CD4-positive, alpha-beta T cell treated with Interleukin-6 at 100 ng/mL for 8 hours (primary cell): ENCODE measurements at regions not wholly inside any gene's neighbourhood (a gene's known extent, or its start where the extent isn't known, plus 50 kb on each side); places are given as distances from the start of the nearest gene placed in this dataset.

Experiments used
- DNase-seq: peaks from one replicate; pipeline ENCODE4 v3.0.0-alpha.2; 2020; ENCODE audit warnings: mixed read lengths, low spot score

DNA sequence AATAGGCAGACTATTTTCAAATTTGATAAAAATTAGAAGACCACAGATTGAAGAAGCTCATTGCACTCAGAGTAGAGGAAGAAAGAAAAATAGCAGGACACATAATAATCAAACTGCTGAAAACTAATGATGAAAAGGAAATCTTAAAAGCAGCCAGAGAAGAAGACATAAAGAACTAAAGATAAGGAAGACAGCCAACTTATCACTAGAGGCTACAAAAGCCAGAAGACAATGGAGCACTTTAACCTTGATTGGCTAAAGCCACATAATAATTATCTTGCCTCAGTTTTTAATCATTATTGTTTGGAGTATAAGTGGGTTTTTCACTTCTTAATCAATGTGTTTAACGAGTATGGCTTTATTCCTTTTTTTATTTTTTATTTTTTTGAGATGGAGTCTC is 397.6 kb downstream of the RNF144B start:
- no peak for DNase-seq

DNA sequence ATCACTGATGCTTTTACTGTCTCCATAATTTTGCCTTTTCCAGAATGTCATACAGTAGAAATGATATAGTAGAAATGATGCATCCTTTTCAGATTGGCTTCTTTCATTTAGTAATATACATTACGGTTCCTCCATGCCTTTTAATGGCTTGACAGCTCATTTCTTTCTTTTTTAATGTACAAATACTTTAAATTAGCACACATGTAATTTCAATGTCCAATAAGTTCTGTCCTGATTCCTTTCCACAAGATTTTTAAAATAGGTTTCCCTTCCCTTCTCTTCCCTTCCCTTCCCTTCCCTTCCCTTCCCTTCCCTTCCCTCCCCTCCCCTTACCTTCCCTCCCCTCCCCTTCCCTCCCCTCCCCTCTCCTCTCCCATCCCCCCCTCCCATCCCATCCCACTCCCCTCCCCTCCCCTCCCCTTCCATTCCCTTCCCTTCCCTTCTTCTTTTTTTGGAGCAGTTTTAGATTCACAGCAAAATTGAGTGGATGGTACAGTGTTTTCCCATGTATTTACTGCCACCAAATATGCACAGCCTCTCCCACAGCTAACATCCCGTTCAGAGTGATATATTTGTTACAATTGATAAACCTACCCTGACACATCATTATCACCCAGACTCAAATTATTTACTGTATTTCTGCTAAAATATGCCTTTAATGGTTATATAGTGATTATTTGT is 398.8 kb downstream of the RNF144B start:
- no peak for DNase-seq

DNA sequence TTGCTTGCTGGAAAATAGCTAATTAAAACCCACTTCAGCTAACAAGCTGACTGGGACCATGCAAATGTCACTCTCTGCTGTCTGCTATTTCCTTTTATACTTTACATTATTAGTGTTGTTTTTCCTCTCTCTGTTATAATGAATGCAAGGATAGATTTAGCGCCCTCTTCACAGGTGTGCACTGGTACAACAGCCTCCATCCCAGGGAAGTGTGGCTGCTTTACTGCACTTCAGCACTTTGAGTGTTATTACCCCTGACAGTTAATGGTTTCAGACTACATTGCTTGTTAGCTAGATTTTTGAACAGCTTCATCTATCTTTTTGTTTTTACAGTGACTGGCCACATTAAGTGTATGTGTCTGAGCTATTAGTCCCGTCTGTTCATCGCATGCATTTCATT is 405.7 kb downstream of the RNF144B start:
- DNase-seq: no peak

DNA sequence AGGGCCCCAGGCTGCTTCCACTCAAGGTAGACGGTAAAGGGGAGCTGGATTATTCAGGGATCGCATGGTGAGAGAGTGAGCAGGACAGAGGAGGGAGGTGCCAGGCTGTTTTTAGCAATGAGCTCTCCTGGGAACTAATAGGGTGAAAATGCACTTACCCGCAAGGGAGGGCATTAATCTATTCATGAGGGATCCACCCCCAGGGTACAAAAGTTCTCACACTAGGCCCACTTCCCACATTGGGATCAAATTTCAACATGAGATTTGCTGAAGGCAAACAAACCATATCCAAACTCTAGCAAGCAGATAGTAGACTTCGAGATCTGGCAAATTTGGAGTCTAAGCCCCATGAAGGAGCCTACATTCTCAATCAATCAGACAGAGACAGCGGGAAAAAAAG is 408.6 kb downstream of the RNF144B start:
- no peak for DNase-seq

DNA sequence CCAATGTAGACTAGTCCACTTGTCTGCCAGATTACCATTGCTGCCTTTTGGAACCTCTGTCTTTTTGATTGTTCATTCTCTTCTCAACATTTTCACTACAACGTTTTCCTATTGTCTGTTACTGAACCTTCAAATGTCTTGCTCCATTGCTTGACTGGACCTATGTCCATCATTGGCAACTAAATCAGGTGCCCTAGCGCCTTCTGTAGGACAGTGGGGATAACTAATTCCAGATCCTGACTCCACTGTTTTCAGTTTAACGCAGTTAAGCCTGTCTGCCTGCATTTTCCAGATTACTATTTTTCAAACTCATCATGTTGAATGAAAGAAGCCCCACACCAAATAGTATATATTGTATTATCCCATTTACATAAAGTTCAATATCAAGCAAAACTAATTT is 433.6 kb downstream of the RNF144B start:
- DNase-seq: no peak

DNA sequence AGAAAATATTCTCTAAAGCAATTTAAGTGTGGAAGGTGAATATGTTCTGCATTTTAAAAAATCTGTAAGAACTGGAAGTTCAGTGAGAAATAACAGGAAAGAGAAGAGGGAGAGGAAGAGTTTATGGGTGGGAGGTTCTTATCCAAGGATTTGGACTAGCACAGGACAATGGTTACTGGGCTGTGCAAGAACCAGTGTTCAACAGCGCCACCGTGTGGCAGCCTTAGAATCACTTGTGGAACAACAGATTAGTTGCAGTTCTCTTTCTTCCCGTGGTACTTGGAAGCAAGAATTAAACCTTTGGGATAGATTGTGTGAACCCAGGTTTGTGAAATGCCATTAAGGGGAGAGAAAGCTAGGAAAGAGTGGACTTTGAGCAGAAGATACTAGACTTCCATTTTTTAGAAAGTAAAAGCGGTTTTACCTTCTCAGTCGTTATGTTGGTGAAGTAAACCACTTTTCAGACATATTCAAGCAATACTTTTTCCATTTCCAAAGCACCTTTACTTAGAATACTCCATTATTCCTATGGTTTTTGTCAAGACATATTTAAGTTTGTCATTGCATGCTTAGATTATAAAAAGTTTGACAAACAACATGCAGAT is 436.7 kb downstream of the RNF144B start:
- DNase-seq: no peak

DNA sequence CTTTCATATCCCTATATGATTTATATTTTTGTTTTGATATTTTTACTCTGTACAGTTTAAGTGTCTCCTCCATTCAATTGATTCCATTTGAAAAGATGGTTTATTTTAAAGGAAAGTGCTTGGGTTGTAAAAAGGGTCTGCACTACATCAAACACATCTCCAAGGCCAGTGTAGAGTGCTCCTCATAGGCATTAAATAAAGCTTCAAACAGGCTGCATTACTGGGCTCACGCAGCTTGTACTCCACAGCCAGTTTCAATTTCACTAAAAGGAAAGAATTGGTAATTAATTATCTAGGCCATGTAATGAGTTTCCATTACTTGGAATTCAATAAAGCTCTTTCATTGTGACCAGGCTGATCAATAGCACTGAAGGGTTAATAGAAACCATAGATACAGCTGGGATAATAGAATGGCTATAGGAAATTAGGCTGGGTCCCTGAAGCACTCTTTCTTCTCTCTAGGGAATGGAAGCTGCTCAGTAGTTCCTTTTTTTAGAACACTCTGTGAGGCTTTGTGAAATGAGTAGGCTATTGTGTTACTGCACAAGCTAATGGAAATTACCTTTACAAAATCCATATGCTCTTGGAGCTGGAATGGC is 442.2 kb downstream of the RNF144B start:
- no peak for DNase-seq

DNA sequence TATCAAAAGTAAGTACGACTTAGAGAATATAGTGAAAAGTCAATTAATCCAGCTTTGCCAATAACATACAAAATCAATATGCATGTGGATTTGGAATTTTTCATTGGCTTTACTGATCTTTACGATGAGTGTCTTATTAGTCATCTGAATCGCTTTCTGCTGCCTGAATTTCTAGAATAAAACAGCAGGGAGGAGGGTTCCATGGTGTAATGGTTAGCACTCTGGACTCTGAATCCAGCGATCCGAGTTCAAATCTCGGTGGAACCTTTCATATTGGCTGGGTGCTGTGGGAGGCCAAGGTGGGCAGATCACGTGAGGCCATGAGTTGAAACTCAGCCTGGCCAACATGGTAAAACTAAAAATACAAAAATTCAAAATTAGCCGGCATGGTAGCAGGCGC is 448.8 kb downstream of the RNF144B start:
- no peak for DNase-seq

DNA sequence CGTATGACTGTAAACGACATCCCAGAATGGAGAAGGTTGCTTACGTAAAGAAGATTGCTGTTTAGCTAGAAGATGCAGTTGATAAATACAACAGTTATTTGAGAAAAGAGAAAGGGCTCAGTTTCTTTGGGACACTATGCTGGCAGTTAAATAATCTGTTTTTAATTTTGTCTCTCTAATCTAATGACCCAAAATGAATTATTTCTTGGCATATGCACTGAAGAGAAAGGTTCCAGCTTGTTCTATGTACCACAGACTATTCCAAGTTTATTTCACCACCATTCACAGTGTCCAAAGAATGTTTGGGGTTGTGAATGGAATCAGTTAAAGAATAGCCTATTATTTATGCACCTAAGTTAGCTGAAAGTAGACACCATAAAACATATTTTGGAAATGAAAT is 449.9 kb downstream of the RNF144B start:
- no peak for DNase-seq

DNA sequence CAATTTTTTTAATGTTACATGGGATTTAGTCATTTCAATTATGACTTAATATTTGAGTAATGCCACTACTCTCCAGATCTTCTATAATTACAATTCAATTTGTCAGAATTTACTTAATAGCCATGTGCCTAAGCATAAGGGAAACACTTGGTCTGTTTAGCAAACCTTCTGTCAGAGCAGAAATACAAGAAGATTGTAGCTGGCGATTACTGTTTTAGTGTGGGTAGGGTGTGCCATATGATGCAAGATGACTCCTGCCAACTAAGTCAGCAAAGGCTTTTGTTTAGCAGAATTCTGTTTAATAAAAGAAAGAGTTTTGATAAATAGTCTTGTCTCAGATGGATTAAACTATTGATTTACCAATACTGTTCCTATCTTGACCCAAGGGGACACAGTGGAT is 455.4 kb downstream of the RNF144B start:
- no peak for DNase-seq

DNA sequence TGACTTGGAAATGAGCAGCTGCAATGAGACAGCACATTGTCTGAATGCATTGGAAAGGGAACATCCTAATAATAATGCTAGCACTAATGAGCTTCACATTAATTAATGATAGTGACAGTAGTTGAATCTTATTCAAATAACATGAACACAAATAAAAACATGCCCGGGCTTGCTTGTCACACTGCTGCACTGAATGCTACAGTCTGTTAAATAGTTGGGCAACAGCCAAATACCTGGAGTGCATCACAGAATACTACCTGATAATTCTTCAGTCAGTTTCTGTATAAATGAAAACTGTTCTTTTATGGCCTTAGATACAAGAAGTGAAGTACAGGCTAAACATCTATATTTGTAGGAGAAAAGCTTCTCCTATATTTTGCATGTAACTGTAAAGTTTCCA is 458.7 kb downstream of the RNF144B start:
- no peak for DNase-seq

DNA sequence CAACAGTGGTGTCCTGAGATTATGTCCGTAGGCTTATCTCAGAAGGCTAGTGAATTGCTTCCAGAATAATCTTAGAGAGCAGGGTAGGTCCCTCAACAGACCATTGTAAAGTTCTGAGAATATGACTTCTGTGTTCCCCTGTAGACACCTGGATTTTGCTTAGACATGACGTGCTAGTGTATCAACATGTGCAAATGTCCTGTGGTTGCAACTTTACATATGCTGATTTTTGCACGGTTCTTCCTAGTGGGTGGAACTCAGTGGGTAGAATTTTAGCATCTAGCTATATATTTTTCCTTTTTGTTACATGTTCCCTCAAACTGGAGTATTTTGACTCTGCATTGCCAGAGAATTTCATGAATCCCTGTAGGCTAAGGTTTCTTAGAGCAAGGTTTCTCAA is 459.2 kb downstream of the RNF144B start:
- DNase-seq: no peak

DNA sequence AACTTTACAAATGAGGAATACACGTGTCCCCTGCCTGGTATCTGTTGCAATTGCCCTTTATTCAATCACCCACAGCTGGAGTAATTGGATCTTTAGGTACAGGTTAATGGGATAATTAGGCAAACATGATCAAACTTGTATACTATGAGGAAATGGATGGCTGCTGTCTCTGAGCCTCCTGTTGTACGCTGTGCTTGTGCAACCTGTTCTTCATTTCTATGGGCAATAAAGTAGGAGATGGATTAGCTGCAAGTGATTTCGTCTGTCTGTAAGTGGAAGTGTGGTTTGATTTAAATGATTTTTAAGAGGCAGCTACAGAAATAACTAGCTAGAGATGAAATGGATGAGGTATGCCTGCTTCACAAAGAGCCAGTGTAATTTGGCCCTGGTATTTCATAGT is 474.1 kb downstream of the RNF144B start:
- no peak for DNase-seq

DNA sequence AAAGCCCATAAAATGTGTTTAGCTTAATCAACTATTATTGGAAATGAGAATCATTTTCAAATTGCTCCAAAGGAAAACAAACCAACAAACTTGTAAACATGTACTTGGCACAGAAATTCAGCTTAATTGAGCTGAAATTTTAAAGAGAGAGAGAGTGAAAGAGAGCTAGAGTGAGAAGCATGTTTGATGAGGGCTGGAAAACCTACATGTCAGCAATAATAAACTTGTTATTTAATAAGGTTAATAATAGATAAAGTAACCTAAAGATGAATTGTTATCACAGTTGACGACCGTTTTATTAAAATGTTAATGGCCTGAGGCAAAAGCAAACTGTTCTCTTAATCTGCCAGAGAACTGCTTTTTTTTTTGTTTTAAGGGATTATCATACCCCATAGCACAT is 496.1 kb downstream of the RNF144B start:
- no peak for DNase-seq

DNA sequence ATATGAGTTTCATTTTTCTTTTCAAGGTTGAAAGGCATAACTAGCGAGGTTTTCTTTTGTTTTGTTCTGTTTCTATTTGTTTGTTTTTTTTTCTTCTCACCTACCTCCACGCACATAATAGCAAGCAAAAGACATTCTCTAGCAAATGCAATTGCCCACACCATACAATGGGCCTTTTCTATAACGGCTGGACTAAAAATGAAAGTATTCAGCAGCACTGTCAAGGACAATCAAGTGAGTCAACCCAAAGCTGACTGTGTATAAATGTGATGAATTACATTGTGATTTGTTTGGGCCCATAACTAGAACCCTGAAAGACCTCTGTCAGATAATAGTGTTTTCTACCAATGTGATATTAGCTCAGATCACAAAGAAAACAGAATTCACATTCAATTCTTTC is 496.7 kb downstream of the RNF144B start:
- no peak for DNase-seq

DNA sequence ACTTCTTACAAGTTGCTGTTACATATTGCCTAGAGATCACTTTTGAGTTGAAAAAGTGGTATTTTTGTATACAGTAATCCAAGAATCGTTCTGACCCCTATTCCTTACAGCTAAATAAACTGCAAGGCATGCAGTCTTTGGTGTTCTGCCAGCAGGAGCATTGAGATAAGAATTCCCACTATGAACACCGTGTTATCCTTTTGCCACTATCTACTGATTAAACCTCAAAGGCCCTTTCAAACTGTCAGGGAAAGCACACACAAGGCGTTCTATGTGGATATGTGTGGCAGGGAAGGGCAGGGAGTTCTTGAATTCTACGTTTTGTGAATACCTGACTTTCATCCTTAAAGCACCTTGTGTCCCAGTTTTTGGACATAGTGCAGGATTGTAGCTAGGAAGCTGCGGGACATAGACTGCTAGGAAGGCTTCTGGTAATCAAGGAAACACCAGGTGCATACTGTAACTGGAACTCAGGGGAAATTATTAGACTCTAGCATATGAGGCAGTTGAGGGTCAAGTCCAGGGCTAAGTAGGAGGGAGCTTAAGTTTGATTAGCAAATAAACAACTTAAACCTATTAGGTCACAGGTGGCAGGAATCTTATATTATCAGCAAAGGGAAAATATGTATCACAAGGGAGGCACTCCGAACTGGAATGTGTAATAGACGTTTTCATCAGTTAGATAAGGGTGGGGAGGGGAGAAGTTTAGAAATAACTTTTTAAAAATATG is 506.6 kb downstream of the RNF144B start:
- DNase-seq: no peak

DNA sequence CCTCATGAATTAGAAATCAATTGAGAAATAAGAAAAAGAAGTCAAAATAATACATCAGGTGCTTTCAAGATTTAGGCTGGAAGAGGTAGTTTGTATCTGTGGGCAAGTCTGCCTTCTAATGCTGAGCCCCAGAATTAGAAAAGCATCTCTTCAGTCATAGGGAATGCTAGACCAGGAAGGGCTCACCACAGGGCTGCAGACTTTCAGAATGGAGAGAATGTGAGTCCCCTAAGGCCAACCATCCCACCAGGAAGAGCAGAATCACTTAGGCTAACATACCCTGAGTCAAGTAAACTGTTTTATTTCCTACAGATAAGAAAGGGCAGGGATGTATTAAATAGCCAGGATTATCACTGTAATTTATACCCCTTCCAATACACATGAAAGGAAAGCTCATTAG is 510.2 kb downstream of the RNF144B start:
- DNase-seq: no peak

DNA sequence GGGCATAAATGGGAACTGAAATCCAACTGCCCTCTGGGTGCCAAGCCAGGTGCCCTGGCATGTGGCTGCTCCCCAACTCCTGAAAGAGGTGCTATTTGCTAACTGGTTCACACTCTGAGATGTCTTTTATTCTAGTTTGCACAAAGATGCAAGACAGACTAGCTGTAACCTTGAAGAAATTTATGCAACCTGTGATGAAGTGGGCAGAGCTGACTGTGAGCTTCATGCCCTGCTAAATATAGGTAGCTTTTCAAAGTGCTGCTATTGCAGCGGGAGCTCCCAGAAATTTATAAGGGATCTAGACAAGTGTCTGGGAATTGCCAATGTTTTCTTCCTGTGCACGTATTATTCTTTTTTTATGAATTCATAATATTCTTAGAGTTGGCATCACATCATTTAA is 517.5 kb downstream of the RNF144B start:
- no peak for DNase-seq

DNA sequence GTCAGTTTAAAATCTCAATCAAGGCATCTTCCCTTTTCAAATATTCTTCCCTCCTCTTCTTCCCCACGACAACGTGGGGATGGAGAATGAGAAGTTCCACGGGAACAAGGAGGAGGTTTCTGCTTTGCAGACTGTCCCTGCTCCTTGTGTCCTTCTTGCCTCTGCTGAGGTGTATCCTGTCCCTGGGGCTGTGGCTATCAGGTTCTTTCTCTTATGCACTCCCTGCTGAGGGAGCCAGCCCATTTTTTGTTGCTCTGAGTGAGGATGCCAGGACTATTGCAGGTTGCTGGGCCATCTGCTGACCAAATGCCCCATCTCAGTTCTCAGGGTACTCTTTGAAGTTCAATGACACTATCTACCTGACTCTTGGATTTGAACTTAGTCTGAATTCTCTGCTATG is 533.6 kb downstream of the RNF144B start:
- DNase-seq: no peak

DNA sequence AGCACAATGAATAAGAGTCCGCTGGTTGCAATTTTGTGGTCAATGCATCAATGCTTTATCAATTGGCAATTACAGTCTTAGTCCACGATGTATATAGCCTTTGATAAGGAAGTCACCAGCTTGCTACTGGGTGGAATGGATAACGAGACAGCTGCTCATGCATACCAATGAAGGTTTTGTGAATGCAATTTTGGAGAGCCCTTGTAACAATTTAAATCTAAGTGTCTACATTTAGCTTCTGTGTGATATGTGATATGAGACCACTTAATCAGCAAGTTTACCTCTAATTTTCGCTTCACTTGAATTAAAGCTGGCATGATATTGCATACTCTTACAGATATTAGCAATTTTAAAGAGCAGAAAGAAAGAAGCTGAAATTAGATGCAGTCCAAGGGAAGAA is 543.9 kb downstream of the RNF144B start:
- no peak for DNase-seq

DNA sequence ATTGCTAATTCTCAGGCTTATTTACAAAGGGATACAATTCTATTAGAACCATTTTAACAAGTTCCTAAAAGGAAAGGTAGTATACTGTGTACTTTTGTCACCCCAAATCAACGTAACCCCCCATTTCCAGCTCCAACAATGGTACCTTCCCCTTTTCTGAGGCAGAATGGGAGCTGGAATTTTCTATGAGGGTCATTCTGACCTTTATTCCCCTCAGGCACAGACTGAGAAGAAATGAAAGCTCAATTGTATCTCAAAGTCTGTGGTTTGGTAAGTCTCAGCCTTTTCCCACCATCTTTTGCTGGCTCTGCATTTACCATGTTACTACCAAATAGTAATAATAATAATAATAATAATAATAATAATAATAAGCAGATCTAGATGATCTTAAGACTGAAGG is 571.0 kb downstream of the RNF144B start:
- DNase-seq: no peak

DNA sequence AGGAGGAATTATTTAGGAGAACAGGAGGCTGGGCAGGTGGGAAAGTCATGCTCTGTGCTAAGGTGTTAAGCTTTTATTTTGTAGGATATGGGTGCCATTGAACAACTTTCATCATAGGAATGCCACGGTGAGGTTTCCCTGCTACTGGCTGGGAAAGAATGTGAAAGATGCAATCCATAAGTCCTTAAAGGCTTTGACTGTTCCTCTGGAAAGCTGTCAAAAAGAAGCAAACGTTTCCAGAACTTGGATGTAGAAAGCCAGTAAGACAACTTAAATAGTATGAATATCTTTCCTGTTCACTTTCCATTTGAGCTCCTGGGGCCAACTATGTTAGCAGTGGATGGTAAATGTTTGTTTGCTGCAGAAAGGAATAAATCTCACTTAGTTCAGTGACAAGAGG is 574.4 kb downstream of the RNF144B start:
- no peak for DNase-seq

DNA sequence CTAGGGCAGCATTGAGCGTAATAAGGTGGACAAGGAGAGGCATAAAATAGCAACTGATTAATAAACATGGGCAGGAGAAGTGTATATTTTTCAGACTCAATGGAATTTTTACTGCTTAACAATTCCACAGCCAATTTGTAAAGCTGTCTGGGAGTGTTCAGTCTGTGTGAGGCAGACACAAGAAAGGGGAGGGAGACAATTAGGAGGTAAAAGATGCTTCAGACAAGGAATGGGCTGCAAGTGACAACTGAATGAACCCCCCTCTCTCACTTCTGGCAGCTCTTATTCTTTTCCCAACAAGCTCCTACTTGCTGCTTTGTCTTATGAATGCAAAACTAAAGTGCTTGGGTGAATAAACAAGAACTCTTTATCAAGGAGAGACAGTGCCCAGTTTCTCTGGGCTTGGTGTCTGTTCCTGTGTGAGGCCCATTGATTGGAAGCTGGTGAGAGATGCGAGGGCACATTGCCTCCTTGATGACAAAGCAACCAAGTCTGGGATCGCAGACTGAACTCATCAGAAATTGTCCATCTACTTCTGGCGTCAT is 575.3 kb downstream of the RNF144B start:
- DNase-seq: no peak
